Neural cell (in vitro differentiated cells): ENCODE measurements at regions not wholly inside any gene's neighbourhood (a gene's known extent, or its start where the extent isn't known, plus 50 kb on each side); places are given as distances from the start of the nearest gene placed in this dataset.

Experiments used
- H2AFZ ChIP-seq: fragments of 200-600, 300-800 bp; sonication (generic), shearing (Covaris generic); 2 replicates; pipeline ENCODE4 v1.6.0; 2014; ENCODE audit warnings: low read depth, mild to moderate bottlenecking, antibody characterized with exemption, low read length, moderate library complexity
- H3F3A ChIP-seq: fragments of 200-600 bp; shearing (Covaris generic); 2 replicates; pipeline ENCODE4 v1.6.1; 2016; ENCODE audit warnings: mild to moderate bottlenecking, moderate library complexity, mixed read lengths, antibody characterized with exemption, low read length; ENCODE audit not compliant: insufficient read depth, poor library complexity, severe bottlenecking
- H3K27ac ChIP-seq: fragments of 200-600, 300-800 bp; sonication (generic), shearing (Covaris generic); 2 replicates; pipeline ENCODE4 v1.5.1; 2014; ENCODE audit warnings: mild to moderate bottlenecking, low read length, moderate library complexity
- H3K27me3 ChIP-seq: fragments of 300-800, 200-600 bp; sonication (generic), shearing (Covaris generic); 2 replicates; pipeline ENCODE4 v1.6.0; 2014; ENCODE audit warnings: mild to moderate bottlenecking, low read depth, low read length, moderate library complexity; ENCODE audit not compliant: insufficient read depth
- H3K36me3 ChIP-seq: fragments of 300-800, 200-600 bp; sonication (generic), shearing (Covaris generic); 2 replicates; pipeline ENCODE4 v1.5.1; 2014; ENCODE audit warnings: mild to moderate bottlenecking, antibody characterized with exemption, low read length, moderate library complexity; ENCODE audit not compliant: insufficient read depth
- H3K4me2 ChIP-seq: fragments of 300-800, 200-600 bp; sonication (generic), shearing (Covaris generic); 2 replicates; pipeline ENCODE4 v1.6.0; 2014; ENCODE audit warnings: mild to moderate bottlenecking, low read length
- H3K4me3 ChIP-seq: fragments of 300-800, 200-600 bp; sonication (generic), shearing (Covaris generic); 2 replicates; pipeline ENCODE4 v1.5.1; 2014; ENCODE audit warnings: mild to moderate bottlenecking, low read length, moderate library complexity
- H3K79me2 ChIP-seq: fragments of 200-600 bp; shearing (Covaris generic); replicated peaks from 2 replicates; pipeline ENCODE4 v1.6.0; 2014; ENCODE audit warnings: mild to moderate bottlenecking, low read length, moderate library complexity; ENCODE audit not compliant: insufficient read depth
- H3K9ac ChIP-seq: fragments of 300-800, 200-600 bp; sonication (generic), shearing (Covaris generic); 2 replicates; pipeline ENCODE4 v1.6.1; 2016; ENCODE audit warnings: mild to moderate bottlenecking, low read length, mixed read lengths
- H3K9me2 ChIP-seq: fragments of 200-600 bp; shearing (Covaris generic); 2 replicates; pipeline ENCODE4 v1.6.1; 2016; ENCODE audit warnings: mild to moderate bottlenecking, low read length, mixed read lengths; ENCODE audit not compliant: insufficient read depth
- H3K9me3 ChIP-seq: fragments of 200-600, 300-800 bp; sonication (generic), shearing (Covaris generic); 2 replicates; pipeline ENCODE4 v1.6.1; 2016; ENCODE audit warnings: mild to moderate bottlenecking, mixed run types, low read length, moderate library complexity, mixed read lengths
- H4K20me1 ChIP-seq: fragments of 200-600 bp; shearing (Covaris generic); 2 replicates; pipeline ENCODE4 v1.6.1; 2016; ENCODE audit warnings: mild to moderate bottlenecking, mixed run types; ENCODE audit not compliant: insufficient read depth
- CTCF ChIP-seq: fragments of 450-650 bp; IDR thresholded peaks from 2 replicates; pipeline ENCODE4 v1.5.1; 2014; ENCODE audit warnings: antibody characterized with exemption, mild to moderate bottlenecking, moderate library complexity; ENCODE audit not compliant: poor library complexity, severe bottlenecking
- EP300 ChIP-seq: fragments of 450-650 bp; conservative IDR thresholded peaks from 2 replicates; pipeline ENCODE4 v1.6.1; 2014; ENCODE audit warnings: antibody characterized with exemption, mild to moderate bottlenecking, moderate library complexity; ENCODE audit not compliant: poor library complexity, severe bottlenecking
- EZH2 ChIP-seq: fragments of 200-600, 300-800 bp; shearing (Covaris generic), sonication (generic); IDR thresholded peaks from 2 replicates; pipeline ENCODE4 v1.6.1; 2014; ENCODE audit warnings: antibody characterized with exemption, low read length, borderline replicate concordance, mild to moderate bottlenecking; ENCODE audit not compliant: insufficient read depth, poor library complexity, severe bottlenecking
- MXI1 ChIP-seq: fragments of 450-650 bp; conservative IDR thresholded peaks from 2 replicates; pipeline ENCODE4 v1.6.1; 2014; ENCODE audit warnings: antibody characterized with exemption, mild to moderate bottlenecking; ENCODE audit not compliant: poor library complexity, severe bottlenecking
- POLR2AphosphoS5 ChIP-seq: IDR thresholded peaks from 2 replicates; pipeline ENCODE4 v1.6.1; 2012
- RAD21 ChIP-seq: fragments of 450-650 bp; conservative IDR thresholded peaks from 2 replicates; pipeline ENCODE4 v1.6.1; 2014; ENCODE audit warnings: antibody characterized with exemption, mild to moderate bottlenecking, moderate library complexity
- REST ChIP-seq: IDR thresholded peaks from 2 replicates; pipeline ENCODE4 v1.6.1; 2012; ENCODE audit warnings: borderline replicate concordance
- SMC3 ChIP-seq: fragments of 450-650 bp; conservative IDR thresholded peaks from 2 replicates; pipeline ENCODE4 v1.6.1; 2014; ENCODE audit warnings: antibody characterized with exemption, mild to moderate bottlenecking, moderate library complexity; ENCODE audit not compliant: poor library complexity
- TAF1 ChIP-seq: IDR thresholded peaks from 2 replicates; pipeline ENCODE4 v1.6.1; 2012; ENCODE audit warnings: low read depth

- no peaks in the 10 kb centered on the region for H3F3A ChIP-seq
- H2AFZ ChIP-seq: no peak overlapping the region
- no peak overlapping the region for H3K4me2 ChIP-seq
- H4K20me1 ChIP-seq: no peaks in the 10 kb centered on the region
- TF ChIP-seq SMC3 (no peak), TAF1 (no peak), MXI1 (no peak), EZH2 (no peak), RAD21 (no peak), EP300 (no peak), POLR2AphosphoS5 (no peak), REST (no peak), CTCF (no peak)
- H3K9ac ChIP-seq: no peak overlapping the region
- H3K79me2 ChIP-seq: no peaks in the 10 kb centered on the region
- no peaks in the 10 kb centered on the region for H3K9me3 ChIP-seq
- no peaks in the 10 kb centered on the region for H3K9me2 ChIP-seq
- H3K36me3 ChIP-seq: no peaks in the 10 kb centered on the region
- no peaks in the 10 kb centered on the region for H3K27me3 ChIP-seq
- no peak overlapping the region for H3K4me3 ChIP-seq
- H3K27ac ChIP-seq: no peak overlapping the region
Measured at GRCh38 chr9:88889386-88889785, 101.9 kb upstream of the S1PR3 start.

- Histone ChIP-seq H3K9ac (no peak overlapping the region), H3K79me2 (no peaks in the 10 kb centered on the region), H2AFZ (no peak overlapping the region), H3K27ac (no peak overlapping the region), H3K4me3 (no peak overlapping the region), H4K20me1 (no peaks in the 10 kb centered on the region), H3F3A (no peaks in the 10 kb centered on the region), H3K36me3 (no peaks in the 10 kb centered on the region), H3K9me3 (no peaks in the 10 kb centered on the region), H3K9me2 (no peaks in the 10 kb centered on the region), H3K27me3 (no peaks in the 10 kb centered on the region), H3K4me2 (no peak overlapping the region)
- TF ChIP-seq EP300: no peak
- no peak for TF ChIP-seq MXI1
- TF ChIP-seq REST: no peak
- no peak for TF ChIP-seq POLR2AphosphoS5
- TF ChIP-seq RAD21: no peak
- no peak for TF ChIP-seq EZH2
Measured at GRCh38 chr9:88890546-88890945, 100.7 kb upstream of the S1PR3 start.
